HG02852 (cell line): ENCODE measurements at regions not wholly inside any gene's neighbourhood (a gene's known extent, or its start where the extent isn't known, plus 50 kb on each side); places are given as distances from the start of the nearest gene placed in this dataset.

ENCODE experiments used
- ATAC-seq: cut with Tn5 transposase; IDR thresholded peaks from one replicate; pipeline ENCODE4 v1.9.1; 2021; ENCODE audit warnings: mild to moderate bottlenecking, moderate library complexity; ENCODE audit not compliant: unreplicated experiment

DNA sequence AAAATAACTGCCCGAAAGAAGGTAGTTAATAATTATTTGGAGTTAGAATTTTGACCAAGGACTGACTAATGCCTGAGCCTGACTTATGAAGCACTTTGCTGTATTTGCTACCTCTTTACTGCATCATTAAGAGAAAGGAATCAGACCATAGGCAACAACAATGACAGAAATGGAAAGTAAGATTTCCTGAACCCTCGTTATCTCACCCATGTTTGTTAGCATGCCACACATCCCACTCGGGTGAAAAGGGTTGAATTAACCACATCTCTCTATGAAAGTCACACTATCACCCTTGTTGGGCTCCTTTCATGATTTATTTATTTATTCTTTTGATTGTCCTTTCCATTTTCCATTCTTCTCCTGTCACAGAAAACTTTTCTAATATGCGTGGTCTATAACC, 59.6 kb downstream of the OLIG3 start:
- no peak for ATAC-seq

DNA sequence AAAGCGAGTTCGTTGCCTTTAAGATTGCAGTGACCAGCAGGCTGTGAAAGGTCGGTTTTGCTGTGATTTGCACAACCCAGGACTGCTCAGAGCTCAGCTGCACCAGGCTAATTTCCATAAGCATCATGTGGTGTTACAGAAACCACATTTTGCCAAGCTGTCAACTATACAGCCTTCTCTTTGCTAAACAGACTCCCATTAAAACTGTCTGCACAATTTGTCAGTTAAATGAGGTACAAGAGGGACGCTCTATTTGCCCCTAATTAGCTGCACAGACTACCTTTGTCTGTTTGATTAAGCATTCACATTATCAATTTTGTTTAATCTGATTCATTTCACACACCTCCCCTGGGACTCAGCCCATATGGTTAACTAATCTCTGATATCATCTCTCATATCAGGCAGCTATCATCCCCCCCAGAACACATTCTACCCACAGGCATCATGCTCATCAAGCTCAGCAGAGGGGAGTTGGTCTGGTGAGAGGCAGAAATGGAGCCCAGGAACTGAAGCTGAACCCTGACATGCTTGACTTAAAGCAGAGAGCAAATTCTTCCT, 62.1 kb downstream of the OLIG3 start:
- ATAC-seq, result peak; percentile 65

DNA sequence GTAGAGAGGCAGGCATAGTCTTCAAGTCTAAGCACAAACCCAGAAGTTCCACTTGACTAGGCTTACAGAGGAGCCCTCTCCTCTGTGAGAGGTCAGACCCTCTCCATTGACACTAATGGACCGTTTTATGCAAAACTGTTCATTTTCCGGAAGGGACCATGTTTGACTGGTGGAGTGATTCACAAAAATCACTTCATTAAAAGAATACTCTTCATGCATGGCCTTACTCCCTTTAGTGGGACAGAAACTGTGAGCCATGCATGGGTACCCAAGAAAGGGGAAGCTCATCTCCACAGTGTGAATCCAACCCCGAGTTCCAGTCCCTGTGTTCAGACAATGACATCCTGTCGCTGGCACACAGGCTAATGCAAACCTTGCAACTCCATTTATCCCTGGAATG, 63.2 kb downstream of the OLIG3 start:
- ATAC-seq, result peak; percentile 58

DNA sequence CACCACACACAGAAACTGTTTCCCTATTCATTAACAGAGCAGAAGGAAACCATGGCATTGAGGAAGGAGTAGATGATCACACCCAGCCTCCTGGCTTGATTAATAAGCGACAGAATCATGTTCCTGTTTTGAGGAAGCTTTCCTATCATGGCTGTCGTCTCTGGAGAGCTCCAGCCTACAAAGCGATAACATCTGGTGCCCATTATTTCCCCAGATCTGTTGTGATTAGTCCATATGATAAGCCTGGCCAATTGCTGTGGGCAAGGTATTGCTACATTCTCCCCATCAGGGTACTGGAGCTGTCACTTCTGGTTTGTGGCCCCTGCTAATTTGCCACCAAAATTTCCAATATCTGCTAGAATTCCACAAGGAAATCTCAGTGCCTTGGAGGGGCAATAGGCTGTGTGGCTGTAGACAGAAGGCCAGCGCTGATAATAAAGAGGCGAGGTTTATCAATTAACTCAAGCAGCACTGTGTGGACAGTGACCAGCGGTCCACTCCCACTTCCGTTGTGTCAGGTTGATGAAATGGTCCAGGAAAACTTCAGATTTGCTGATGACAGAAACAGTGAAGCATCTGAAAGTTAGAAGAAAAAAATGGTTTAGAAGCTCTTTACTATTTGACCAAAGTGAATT, 66.4 kb downstream of the OLIG3 start:
- ATAC-seq, result no peak

DNA sequence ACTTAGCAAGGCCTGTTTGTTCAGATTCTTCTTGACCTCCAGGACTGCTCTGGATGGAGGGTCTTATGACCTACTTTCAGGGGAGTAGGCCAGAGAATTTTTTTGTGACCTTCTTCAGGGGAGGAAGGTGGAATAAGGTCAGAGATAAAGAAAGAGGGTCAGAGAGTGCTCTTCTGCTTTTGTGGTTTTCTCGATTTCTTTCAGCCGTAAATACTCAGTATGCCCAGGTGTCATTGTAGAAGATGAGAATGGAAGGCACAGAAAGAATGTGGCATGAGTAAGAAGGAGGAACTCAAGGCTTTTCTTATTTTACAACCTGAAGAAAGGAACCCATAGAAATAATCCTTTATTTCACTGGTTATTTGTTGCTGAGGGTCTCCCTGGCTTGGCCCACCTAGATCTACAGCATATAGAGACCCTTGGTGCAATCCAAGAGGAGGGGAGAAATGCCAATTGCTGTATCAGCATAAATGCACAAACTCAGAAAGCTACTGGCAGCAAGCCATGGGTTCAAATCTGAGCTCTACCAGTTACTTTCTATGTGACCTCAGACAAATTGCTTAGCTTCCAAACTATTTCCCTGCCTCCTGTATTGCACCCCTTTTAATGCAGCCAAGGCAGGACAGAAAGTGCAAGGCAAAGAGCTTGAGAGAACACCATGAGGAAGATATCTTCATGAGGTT, 68.0 kb downstream of the OLIG3 start:
- no peak for ATAC-seq

DNA sequence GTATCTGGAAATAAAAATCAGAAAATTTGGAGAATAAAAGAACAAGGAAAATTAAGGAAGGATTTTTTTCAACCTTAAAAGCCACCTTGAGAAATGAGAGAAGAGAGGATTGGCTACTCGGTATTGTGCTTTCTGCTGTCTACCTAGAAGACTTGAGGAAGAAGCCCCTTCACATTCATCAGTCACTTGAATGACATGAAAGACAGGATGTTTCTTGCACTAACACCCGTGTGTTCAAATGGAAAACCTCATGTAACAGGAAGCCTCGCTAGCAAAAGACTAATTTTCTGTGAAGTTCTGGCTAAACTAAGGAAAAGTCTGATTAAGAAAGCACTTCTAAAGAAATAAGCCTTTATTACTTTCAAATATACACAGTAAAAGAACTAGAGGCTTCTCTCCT, 69.9 kb downstream of the OLIG3 start:
- no peak for ATAC-seq

DNA sequence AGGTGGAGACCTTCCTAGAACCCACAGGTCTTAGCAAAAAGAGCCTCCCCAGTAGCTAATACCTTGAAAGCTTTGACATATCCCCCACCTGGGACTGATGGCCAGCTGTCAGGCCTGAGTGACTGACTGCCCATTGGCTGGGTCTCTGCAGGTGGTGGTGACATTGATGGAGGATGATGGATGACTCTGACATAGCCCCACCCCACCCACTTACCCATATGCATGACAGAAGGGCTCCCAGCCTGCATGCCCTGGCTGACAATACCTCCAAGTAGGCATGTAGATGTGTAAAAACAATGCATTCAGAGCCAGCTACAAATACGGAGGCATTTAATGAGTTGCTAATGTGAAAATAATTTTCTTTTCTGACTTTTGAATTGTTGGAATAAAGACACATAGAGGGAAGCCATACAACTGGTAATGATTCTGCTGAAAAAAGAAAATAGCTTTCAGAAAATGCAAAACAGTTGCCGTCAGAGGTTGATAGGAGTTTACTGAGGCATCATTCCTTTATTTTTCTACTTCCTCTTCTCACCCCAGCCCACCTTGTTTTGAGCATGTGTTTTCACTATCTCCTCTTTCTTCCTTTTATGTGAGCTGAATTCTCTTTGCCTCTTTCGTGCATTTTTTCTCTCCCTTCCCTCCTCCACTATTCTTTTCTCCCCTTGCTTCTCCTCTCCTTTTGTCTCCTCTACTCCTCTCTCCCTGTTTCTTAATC, 70.6 kb downstream of the OLIG3 start:
- no peak for ATAC-seq

DNA sequence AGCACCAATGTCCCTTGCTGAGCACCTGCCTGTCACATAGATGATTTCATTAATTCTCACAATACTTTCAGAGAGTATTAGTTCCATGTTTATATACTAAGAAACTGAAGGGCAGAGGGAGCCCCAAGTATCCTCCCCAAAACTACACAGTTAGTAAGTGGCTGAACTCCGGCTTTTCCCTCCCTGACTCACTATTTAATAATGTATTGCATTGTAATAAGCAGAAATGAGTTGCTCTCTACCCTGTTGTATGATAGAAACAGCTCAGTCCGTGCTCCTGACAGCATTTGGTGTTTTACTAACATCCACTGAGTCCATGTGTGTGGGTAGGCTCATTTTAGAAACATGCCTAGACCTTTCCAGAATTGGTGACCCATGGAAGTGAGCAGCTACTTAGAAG, 76.8 kb downstream of the OLIG3 start:
- no peak for ATAC-seq

DNA sequence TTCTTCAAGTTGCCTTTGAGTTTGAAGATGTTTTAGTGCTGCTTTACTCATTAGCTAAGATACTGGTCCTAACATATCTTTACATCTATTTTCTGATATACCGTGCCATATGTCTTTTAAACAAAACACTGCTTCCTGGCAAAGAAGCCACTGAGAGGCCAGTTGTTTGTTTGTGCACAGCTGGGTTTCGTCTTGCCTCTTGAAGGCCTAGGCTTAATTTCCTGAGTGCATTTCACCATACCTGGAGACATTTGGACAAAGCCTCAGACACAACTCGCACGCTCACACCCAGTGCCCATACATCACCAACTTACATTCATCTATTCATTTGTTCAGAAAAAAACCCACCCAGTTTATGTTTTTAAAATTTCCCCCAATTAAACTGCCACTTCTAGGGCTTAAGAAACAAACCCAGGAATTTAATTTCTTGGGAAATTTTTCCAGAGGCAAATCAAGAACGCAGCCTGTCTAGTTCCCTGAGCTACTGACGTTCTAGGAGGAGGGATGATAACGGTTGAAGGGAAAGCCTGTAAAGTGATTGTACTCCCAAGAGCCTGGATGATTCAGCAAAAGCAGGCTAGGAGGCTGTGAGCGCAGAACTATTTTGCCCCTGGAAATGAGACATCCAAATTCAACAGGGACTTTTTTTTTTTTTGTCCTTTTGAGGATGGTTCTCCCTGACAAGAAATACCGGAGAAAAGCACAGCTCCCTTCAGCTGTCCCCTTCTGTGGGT, 77.7 kb downstream of the OLIG3 start:
- ATAC-seq, result no peak

DNA sequence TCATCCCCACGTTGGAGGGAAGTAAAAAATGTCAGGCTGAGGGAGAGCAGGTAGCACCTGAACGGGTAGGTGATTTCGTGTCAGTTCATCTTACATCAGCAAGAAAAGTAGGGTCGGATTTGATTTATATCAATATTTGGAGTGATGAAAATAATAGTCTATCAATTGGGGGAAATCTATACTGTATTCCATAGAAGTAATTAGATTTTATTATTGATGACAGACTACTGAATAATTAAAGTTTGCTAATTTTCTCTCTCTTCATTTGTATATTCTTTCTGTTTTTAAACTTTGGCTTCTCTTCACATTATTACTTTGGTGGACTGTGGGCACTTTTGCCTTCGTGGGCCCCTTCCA, 78.4 kb downstream of the OLIG3 start:
- no peak for ATAC-seq

DNA sequence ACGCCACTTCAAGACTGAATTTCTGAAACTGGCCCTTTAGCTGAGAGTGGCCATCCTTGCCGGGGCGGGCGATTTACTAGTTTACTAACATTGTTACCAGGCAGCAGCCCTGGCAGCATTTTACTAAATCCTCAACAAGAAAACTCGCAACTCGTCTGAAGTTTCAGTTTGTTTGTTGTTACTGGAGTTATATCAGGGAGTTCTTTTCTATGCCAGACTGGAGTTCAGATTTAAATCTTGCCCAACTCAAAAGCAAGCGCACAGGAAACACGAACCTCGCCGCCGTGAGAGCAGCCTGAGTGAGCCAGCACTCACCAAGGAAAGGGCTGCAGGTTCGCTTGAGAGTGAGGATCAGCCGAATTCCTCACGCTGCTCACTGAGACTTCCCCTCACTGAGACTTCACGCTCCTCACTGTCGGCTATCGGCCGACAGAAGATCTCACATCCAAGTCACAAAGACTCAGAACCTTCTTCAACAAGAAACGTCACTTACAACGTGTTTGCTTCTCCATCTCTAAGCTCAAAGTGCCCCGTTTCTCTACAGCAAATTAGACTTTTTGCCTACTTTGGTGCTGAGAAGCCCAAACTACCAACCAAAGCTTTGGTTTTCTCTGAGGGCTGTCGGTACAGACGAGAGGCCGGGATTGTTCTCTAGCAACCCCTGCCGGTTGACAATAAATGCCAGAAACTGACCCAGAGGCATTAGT, 78.9 kb downstream of the OLIG3 start:
- peak; percentile 87 for ATAC-seq

DNA sequence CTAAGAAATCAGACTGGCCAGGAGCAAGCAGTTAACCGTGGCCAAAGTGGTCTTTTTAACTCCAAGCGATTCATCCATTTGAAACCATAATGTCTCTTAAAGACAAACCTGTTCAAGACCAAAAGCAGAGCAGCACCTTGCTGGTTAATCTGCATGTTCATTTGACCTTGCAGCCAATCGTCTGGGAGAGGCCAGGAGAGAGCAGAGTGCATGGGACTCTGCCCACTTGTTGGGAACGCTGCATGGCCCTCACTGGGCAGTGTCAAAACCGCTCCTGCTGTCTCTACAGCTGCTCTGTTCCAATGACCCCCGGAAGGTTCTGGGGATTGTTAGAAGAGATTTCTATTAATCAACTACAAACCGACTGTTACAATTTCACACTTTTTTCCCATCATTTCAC, 79.6 kb downstream of the OLIG3 start:
- no peak for ATAC-seq

DNA sequence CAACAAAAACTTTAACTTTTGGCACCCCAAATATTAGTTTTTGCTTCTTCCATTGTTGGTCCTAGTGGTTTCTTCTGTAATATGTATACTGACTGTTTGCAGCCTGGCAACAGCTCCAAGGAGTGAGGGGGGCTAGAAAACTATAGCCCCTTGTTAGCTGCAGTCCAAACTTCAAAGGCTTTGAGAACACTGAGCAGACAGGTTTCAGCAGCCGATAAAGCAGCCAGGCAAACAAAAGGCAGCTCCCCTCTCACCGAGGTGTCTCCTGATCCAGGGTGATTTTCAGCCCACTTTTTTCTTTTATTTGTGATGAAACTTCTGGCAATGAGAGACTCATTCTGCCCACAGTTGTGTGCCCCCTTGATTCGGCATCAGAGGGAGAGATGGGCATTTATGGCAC, 80.7 kb downstream of the OLIG3 start:
- no peak for ATAC-seq

DNA sequence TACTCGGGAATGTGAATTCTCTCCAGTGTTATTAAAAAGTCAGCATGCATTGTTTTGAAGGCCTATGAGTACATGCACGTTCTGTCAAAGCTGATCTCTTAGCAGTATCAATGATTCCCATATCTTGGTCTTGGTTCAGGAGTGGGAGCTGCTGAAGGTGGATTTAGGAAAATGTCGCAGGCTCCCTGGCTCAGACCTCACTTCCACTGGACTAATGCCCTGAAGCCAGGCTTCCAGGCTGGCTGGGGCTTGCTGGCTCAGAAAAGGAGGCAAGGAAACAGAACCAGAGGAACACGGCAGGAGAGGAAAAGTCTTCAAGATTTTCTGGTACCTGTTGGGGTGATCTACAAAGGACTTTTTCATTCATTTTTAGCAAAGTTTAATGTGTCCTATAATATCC, 81.6 kb downstream of the OLIG3 start:
- no peak for ATAC-seq

DNA sequence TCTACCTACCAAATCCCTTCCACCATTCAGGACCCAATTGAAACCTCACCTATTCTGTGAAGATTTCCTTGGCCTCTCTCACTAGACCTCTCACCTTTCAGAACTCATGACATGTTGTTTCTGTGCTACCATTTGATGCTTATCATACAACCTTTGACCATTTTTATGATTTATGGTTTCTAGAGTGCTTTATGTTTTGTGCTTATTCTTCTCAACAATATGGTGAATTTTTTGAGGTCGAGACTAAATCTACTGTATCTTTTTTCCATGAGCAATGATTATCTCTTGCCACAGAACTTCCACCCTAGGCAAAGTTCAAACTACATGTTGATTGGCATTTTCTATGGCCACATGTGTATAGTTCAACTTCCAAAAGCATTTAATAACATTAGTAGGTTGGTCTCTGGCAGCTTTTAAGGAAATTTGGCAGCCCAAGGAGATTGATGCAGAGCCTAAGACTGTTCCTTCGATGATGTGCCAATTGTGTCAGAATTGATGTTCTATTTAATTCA, 84.9 kb downstream of the OLIG3 start:
- no peak for ATAC-seq

DNA sequence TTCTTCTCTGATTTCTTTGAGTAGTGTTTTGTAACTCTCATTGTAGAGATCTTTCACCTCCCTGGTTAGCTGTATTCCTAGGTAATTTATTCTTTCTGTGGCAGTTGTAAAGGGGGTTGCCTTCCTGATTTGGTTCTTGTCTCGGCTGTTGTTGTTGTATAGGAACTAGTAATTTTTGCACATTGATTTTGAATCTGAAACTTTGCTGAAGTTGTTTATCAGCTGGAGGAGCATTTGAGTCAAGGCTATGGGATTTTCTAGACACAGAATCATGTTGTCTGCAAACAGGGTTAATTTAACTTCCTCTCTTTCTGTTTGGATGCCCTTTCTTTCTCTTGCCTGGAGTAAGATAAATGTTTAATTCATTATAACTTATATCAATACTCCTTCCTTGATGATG, 86.4 kb downstream of the OLIG3 start:
- no peak for ATAC-seq

DNA sequence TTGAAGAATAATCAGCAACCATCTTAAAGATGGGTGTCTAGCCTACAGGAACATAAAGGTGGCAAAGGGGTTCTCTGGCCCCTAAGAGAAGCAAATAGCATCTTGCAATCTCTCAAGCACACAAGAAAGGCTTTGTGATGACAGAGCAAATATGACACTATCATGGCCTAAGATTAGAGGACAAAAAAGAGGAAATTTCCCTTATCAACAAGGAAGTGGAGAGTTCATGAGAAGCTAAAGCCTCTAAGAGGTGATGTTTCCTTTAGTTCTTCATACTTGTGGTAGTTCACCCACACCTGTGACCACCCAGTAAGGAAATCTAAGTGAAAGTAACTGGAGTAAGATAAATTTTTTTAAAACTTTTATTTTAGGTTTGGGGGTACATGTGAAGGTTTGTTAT, 88.4 kb downstream of the OLIG3 start:
- no peak for ATAC-seq

DNA sequence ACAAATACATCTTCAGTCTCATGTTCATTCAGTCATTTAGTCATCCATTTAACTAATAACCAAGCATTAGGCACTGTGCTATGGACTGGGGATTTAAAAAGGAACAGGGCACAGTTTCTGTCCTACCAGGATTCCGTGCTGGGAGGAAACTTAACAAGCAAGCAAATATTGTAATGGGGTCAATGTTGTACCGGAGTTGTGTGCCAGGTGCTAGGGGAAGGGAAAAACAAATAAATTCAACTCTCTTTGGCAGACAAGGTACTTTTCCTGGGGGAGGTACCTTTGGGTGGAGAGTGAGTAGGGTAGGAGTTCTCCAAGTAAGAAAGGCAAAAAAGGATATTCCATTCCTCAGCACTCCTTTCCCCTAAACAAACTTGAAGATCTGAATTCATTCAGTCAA, 90.3 kb downstream of the OLIG3 start:
- ATAC-seq, result no peak

DNA sequence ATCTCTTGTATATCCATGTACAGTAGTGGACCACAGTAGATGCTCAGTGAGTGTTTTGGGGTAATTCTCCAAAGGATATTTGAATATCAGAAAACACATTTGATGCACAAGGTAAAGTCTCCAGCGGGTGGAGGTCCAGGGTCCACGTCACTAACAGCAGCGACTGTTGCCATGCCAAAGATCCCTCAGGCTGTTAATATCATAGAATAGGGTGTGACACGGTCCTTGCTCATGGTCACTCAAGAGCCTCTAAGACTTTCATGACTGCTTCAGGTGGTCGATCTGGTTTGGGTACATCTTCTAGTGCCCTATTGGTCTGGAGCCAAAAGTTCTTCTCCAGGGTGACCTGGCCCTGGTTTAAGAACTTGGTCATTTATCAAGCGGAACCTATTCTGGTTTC, 90.8 kb downstream of the OLIG3 start:
- ATAC-seq, result no peak

DNA sequence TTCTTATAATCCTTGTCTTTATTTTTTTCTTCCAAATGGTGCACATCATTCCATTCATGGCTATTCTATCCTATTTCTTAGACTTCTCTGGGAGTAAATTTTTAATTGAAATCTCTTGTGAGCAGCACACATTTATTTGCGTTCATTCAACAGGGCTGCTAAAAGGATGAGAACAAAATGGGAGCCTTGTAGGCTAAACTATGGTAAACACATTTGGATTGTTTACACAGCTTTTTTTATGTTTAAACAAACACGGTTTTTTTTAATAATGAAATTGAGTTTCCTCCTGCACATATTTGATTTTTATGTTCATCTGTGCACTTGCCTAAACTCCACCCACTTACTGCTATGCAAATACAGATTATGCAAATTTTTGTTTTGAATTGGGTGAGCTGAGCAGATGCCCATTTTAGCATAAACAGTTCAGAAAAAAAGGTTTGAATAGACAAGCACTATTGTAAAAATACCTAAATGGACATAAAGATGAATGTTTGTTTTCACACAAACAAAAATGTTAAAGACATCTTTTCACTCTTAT, 92.0 kb downstream of the OLIG3 start:
- ATAC-seq, result no peak
